Keratinocyte (primary cell): ENCODE measurements at regions not wholly inside any gene's neighbourhood (a gene's known extent, or its start where the extent isn't known, plus 50 kb on each side); places are given as distances from the start of the nearest gene placed in this dataset.

ENCODE experiments used
- DNase-seq: peaks from one replicate; pipeline ENCODE4 v3.0.0-alpha.2; 2011; ENCODE audit warnings: low read depth, missing footprints, low spot score
- FAIRE-seq: peaks from 2 replicates; lab custom pipeline; 2011; peaks lifted over from hg19 to GRCh38; lab: Jason Lieb, UNC
- H2AFZ ChIP-seq: 2 replicates; pipeline ENCODE4 v1.6.0; 2012; ENCODE audit warnings: low read length, control low read depth, inconsistent platforms; ENCODE audit not compliant: control insufficient read depth
- H3K27ac ChIP-seq: 2 replicates; pipeline ENCODE4 v1.5.1; 2011; ENCODE audit warnings: low read length; ENCODE audit not compliant: control insufficient read depth, insufficient read depth
- H3K27me3 ChIP-seq: 3 replicates; pipeline ENCODE4 v1.6.0; 2011; ENCODE audit warnings: low read length; ENCODE audit not compliant: control insufficient read depth, insufficient read depth; ENCODE audit errors: extremely low read depth
- H3K36me3 ChIP-seq, 2 experiments: 2 replicates in 1 of 2; 3 replicates in 1 of 2; pipeline ENCODE4 v1.5.1; 2011; ENCODE audit warnings: low read length in 2 of 2, mild to moderate bottlenecking in 1 of 2; ENCODE audit not compliant: control insufficient read depth in 2 of 2, insufficient read depth in 2 of 2; ENCODE audit errors: extremely low read depth in 1 of 2
- H3K4me1 ChIP-seq: 3 replicates; pipeline ENCODE4 v1.5.1; 2011; ENCODE audit warnings: low read length; ENCODE audit not compliant: control insufficient read depth, insufficient read depth; ENCODE audit errors: extremely low read depth
- H3K4me2 ChIP-seq: 3 replicates; pipeline ENCODE4 v1.6.0; 2011; ENCODE audit warnings: low read depth, low read length; ENCODE audit not compliant: control insufficient read depth, insufficient read depth; ENCODE audit errors: extremely low read depth
- H3K4me3 ChIP-seq, 3 experiments: fragments of 200-600 bp in 1 of 3; sonication (generic) in 1 of 3; 2 replicates in 2 of 3; 3 replicates in 1 of 3; pipeline ENCODE4 v1.5.1; 2011 to 2016; ENCODE audit warnings: low read length in 3 of 3, mild to moderate bottlenecking in 3 of 3, control low read depth in 2 of 3, inconsistent platforms in 1 of 3, low read depth in 1 of 3, mixed read lengths in 1 of 3, mixed run types in 1 of 3, moderate library complexity in 1 of 3; ENCODE audit not compliant: control insufficient read depth in 2 of 3, insufficient read depth in 2 of 3; ENCODE audit errors: extremely low read depth in 1 of 3
- H3K79me2 ChIP-seq: 2 replicates; pipeline ENCODE4 v1.6.0; 2012; ENCODE audit warnings: low read length; ENCODE audit not compliant: control insufficient read depth, insufficient read depth
- H3K9ac ChIP-seq: 3 replicates; pipeline ENCODE4 v1.6.0; 2011; ENCODE audit warnings: low read length; ENCODE audit not compliant: control insufficient read depth, insufficient read depth; ENCODE audit errors: extremely low read depth
- H3K9me1 ChIP-seq: 3 replicates; pipeline ENCODE4 v1.6.0; 2011; ENCODE audit warnings: low read length; ENCODE audit not compliant: control insufficient read depth, insufficient read depth; ENCODE audit errors: extremely low read depth
- H3K9me3 ChIP-seq: 2 replicates; pipeline ENCODE4 v1.5.1; 2012; ENCODE audit warnings: low read depth, low read length; ENCODE audit not compliant: control insufficient read depth
- H4K20me1 ChIP-seq: 3 replicates; pipeline ENCODE4 v1.6.0; 2011; ENCODE audit warnings: low read length; ENCODE audit not compliant: control insufficient read depth, insufficient read depth; ENCODE audit errors: extremely low read depth
- CTCF ChIP-seq, 3 experiments: IDR thresholded peaks in 1 of 3; conservative IDR thresholded peaks in 1 of 3; optimal IDR thresholded peaks in 1 of 3; 2 replicates in 2 of 3; 3 replicates in 1 of 3; pipeline versions ENCODE3 to v1.5.1; 2011; ENCODE audit warnings: low read length in 3 of 3, mild to moderate bottlenecking in 3 of 3, moderate library complexity in 2 of 3, control low read depth in 1 of 3, inconsistent platforms in 1 of 3; ENCODE audit not compliant: insufficient read depth in 2 of 3; ENCODE audit errors: extremely low read depth in 1 of 3
- EZH2 ChIP-seq: IDR thresholded peaks from one replicate; pipeline ENCODE4 v1.6.1; 2012; ENCODE audit warnings: inconsistent platforms, mild to moderate bottlenecking, low read length, moderate library complexity
- dilution Hi-C: fragments of 300-500 bp; cut with MboI; formaldehyde crosslinking; loops from one replicate; pipeline ENCODE4 v1.7.0; 2020; ENCODE audit warnings: low sequenced_read_pairs; ENCODE audit not compliant: extremely low pct_ligation_motif_present

- Histone ChIP-seq H3K9me1 (no peaks in the 10 kb centered on the region), H3K79me2 (no peaks in the 10 kb centered on the region), H3K9ac (no peak overlapping the region), H3K4me2 (no peak overlapping the region), H3K27me3 (no peaks in the 10 kb centered on the region), H4K20me1 (no peaks in the 10 kb centered on the region), H2AFZ (no peak overlapping the region), H3K36me3 (no peaks in the 10 kb centered on the region), H3K4me3 (no peak overlapping the region), H3K9me3 (no peaks in the 10 kb centered on the region), H3K27ac (no peak overlapping the region), H3K4me1 (peaks cover 15% of the 10 kb centered on the region)
- TF ChIP-seq EZH2: no peak
- TF ChIP-seq CTCF (optimal IDR thresholded peaks at IDR 0.05 in 1 of 3, IDR thresholded peaks at IDR 0.05 in 1 of 3, conservative IDR thresholded peaks at IDR 0.05 in 1 of 3; ENCODE audit: extremely low read depth in 1 of 3, insufficient read depth in 2 of 3, low read length in 3 of 3): no peak
- no peak for FAIRE-seq
- DNase-seq: no peak
- dilution Hi-C loops: no loop called here
These were observed 779.0 kb upstream of the INTU start for GRCh38 chr4:126853715-126854114.

GRCh38 chr4:126856906-126857305, 775.9 kb upstream of the INTU start:
- H3K9me1 ChIP-seq: no peaks in the 10 kb centered on the region
- dilution Hi-C loops: no loop called here
- no peaks in the 10 kb centered on the region for H4K20me1 ChIP-seq
- TF ChIP-seq EZH2 (no peak), CTCF (optimal IDR thresholded peaks at IDR 0.05 in 1 of 3, IDR thresholded peaks at IDR 0.05 in 1 of 3, conservative IDR thresholded peaks at IDR 0.05 in 1 of 3; ENCODE audit: extremely low read depth in 1 of 3, insufficient read depth in 2 of 3, low read length in 3 of 3) (no peak)
- no peaks in the 10 kb centered on the region for H3K36me3 ChIP-seq
- no peaks in the 10 kb centered on the region for H3K4me1 ChIP-seq
- no peaks in the 10 kb centered on the region for H3K79me2 ChIP-seq
- no peak overlapping the region for H2AFZ ChIP-seq
- no peaks in the 10 kb centered on the region for H3K9me3 ChIP-seq
- H3K27ac ChIP-seq: no peak overlapping the region
- FAIRE-seq: no peak
- no peak for DNase-seq
- no peak overlapping the region for H3K9ac ChIP-seq
- H3K4me2 ChIP-seq: no peak overlapping the region
- no peaks in the 10 kb centered on the region for H3K27me3 ChIP-seq
- no peak overlapping the region for H3K4me3 ChIP-seq
